ENCODE measurements at regions not wholly inside any gene's neighbourhood (a gene's known extent, or its start where the extent isn't known, plus 50 kb on each side); places are given as distances from the start of the nearest gene placed in this dataset.
"Not testable (repeated sequence)": the region's sequence is repeated elsewhere in the genome, so short reads cannot be mapped to it uniquely, and the experiment has no call there.

DNA sequence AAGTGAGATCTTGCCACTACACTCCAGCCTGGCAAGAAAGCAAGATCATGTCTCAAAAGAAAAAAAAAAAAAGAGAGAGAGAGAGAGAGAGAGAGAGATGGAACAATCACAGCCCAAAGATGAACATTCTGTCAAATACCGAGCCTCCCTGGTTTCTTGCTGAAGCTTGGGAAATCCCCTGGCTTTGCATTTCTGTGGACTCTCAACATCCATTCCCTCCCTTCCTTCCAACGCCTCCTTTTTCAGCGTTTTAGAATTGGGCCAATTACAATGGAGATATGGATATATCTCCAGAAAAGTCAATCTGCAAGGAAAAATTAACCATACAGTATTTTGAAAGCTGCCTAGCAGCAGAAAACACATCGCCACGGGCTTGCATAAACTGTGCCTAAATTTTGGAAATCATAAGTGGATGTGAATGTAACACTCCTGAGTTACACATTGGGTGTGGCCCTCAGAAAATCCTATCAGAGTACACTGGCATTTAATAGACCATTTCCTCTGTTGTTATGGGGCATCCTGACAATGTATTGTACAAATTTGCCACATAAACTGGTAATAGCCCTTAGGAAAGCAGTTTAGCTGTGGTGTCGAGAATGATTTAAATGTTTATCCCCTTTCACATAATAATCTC, 67.2 kb upstream of the PHLPP1 start:
- Histone ChIP-seq H3K4me3 (ENCODE audit: low read depth, low read length) (no peak overlapping the region), H3K9me3 (ENCODE audit: control insufficient read depth, insufficient read depth, low read length) (no peaks in the 10 kb centered on the region), H3K27ac (ENCODE audit: low read depth, low read length) (no peak overlapping the region), H3K27me3 (ENCODE audit: control insufficient read depth, insufficient read depth, low read length) (peaks cover 4% of the 10 kb centered on the region)
- TF ChIP-seq, protein P1, sequence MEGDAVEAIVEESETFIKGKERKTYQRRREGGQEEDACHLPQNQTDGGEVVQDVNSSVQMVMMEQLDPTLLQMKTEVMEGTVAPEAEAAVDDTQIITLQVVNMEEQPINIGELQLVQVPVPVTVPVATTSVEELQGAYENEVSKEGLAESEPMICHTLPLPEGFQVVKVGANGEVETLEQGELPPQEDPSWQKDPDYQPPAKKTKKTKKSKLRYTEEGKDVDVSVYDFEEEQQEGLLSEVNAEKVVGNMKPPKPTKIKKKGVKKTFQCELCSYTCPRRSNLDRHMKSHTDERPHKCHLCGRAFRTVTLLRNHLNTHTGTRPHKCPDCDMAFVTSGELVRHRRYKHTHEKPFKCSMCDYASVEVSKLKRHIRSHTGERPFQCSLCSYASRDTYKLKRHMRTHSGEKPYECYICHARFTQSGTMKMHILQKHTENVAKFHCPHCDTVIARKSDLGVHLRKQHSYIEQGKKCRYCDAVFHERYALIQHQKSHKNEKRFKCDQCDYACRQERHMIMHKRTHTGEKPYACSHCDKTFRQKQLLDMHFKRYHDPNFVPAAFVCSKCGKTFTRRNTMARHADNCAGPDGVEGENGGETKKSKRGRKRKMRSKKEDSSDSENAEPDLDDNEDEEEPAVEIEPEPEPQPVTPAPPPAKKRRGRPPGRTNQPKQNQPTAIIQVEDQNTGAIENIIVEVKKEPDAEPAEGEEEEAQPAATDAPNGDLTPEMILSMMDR (IDR thresholded peaks at IDR 0.05; ENCODE audit: low read depth, low read length): no peak
- POLR2A ChIA-PET: no interaction called here
- no peak for DNase-seq (ENCODE audit: low read depth, low spot score)
- CTCF ChIA-PET: interaction anchor here (0.6 to 0.7 kb wide), 2 partner anchors 62 to 65 kb away, joined by 3 to 6 read pairs; no protein-coding TSS in a partner anchor

DNA sequence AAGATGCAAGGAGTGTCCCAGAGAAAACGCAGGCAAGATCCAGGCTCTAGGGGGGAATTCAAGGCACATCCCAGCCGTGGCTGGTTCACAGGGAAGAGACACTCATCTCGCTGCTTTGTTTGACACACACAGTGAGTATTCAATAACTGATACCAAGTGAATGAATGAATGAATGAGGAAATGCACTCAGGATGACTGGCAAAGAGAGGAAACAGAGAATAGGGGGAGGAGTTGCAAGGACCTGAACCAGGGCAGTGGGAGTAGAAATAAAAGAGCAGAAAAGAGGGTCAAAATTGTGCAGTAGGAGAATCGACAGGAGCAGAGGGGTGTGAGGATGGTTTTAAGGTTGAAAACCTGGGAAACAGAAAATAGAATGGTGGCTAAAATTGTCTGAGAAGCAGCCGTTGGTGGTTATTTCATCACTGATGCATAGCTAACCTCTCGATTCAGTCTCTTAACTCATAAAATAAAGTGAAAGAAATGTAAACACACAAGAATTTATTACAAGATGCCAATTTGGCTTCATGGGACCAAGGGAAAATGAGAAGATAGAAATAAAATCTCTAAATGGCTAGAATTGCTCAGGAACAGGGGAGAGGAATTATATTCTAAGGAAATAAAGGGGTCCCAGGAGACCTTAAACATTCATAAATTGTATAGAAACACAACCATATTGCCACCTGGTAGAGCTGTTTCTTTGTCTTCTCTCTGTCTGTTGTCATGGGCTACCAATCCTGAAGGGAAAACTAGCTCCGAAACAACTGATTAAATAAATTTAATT, 63.9 kb upstream of the PHLPP1 start:
- TF ChIP-seq, protein P1 (IDR thresholded peaks at IDR 0.05; ENCODE audit: low read depth, low read length): no peak
- CTCF ChIA-PET: interaction anchor here (1.5 kb wide), 1 partner anchor 65 kb away, joined by 4 read pairs; no protein-coding TSS in a partner anchor

DNA sequence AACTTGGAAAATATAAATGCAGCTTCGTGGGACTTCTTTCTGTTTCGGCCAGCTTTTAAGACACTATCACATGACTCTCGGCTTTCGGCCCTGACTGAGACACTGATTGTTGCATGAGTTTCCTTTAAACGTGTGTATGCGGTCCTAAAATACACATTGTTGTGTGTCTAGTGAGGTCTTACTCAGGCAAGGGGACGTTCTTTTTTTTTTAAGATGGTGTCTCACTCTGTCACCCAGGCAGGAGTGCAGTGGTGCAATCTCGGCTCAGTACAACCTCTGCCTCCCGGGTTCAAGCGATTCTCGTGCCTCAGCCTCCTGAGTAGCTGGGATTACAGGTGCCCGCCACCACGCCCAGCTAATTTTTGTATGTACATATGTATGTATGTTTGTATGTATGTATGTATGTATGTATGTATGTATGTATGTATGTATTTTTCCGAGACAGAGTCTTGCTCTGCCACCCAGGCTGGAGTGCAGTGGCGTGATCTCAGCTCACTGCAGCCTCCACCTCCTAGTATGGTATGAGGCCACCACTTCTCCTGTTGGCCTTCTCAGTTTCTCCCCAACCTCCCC, 63.2 kb upstream of the PHLPP1 start:
- DNase-seq (ENCODE audit: low read depth, low spot score); H3K27me3 ChIP-seq (ENCODE audit: control insufficient read depth, insufficient read depth, low read length); H3K9me3 ChIP-seq (ENCODE audit: control insufficient read depth, insufficient read depth, low read length); H3K4me3 ChIP-seq (ENCODE audit: low read depth, low read length); H3K27ac ChIP-seq (ENCODE audit: low read depth, low read length); POLR2A ChIA-PET: not testable (repeated sequence)
- CTCF ChIA-PET: interaction anchor here (1.5 kb wide), 1 partner anchor 65 kb away, joined by 4 read pairs; no protein-coding TSS in a partner anchor

More for the DNA sequence above, 63.9 kb upstream of the PHLPP1 start:
- POLR2A ChIA-PET: no interaction called here
- no peak for DNase-seq (ENCODE audit: low read depth, low spot score)
- Histone ChIP-seq H3K27ac (ENCODE audit: low read depth, low read length) (no peak overlapping the region), H3K27me3 (ENCODE audit: control insufficient read depth, insufficient read depth, low read length) (peaks cover 4% of the 10 kb centered on the region), H3K4me3 (ENCODE audit: low read depth, low read length) (no peak overlapping the region), H3K9me3 (ENCODE audit: control insufficient read depth, insufficient read depth, low read length) (no peaks in the 10 kb centered on the region)

DNA sequence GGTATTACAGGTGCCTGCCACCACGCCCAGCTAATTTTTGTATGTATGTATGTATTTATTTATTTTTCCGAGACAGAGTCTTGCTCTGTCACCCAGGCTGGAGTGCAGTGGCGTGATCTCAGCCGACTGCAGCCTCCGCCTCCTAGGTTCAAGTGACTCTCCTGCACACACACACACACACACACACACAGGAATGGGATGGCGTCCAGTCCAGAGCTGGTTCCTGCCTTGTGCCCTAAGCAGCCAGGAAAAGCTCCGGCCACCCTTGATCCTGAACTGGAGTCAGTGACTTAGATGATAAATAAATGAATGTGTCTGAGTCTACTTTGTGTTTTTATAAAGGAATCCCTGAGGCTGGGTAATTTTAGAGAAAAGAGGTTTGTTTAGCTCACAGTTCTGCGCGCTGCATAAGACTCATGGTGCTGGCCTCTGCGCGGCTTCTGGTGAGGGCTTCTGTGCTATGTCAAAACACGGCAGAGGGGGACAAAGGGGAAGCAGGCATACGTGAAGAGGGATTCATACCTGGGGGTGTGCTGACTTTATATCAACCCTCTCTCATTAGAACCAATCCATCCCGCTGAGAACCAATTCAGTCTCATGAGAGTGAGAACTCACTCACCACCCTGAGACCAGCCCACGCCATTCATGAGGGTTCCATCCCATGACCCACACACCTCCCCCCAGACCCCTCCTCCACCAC, 59.7 kb upstream of the PHLPP1 start:
- Histone ChIP-seq H3K27ac (ENCODE audit: low read depth, low read length) (no peak overlapping the region), H3K9me3 (ENCODE audit: control insufficient read depth, insufficient read depth, low read length) (no peaks in the 10 kb centered on the region), H3K4me3 (ENCODE audit: low read depth, low read length) (no peak overlapping the region), H3K27me3 (ENCODE audit: control insufficient read depth, insufficient read depth, low read length) (no peaks in the 10 kb centered on the region)
- TF ChIP-seq, protein P1 (IDR thresholded peaks at IDR 0.05; ENCODE audit: low read depth, low read length): no peak
- POLR2A ChIA-PET: no interaction called here
- no peak for DNase-seq (ENCODE audit: low read depth, low spot score)
- CTCF ChIA-PET: no interaction called here

DNA sequence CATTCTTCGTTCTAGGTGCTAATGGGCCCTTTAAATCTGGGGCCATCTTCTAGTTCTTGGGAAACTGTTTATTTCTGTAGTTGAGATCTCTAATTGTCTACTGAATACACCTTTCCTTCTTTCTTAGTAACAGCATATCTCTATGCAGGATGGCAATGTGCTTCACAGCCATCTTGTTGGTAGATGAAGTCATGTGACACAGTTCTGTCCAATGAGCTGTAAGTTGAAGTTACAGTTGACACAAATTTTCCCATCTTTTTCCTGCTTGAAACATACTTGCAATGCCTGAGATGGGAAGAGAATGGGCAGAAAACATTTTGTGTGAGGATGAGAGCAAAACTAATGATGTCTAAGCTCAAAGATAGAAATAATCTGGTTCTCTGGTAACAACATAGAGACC, 57.3 kb upstream of the PHLPP1 start:
- H3K27me3 ChIP-seq (ENCODE audit: control insufficient read depth, insufficient read depth, low read length): no peaks in the 10 kb centered on the region
- ChIA-PET POLR2A (no interaction called here), CTCF (no interaction called here)
- TF ChIP-seq, protein P1 (IDR thresholded peaks at IDR 0.05; ENCODE audit: low read depth, low read length): no peak
- H3K9me3 ChIP-seq (ENCODE audit: control insufficient read depth, insufficient read depth, low read length): no peaks in the 10 kb centered on the region
- DNase-seq (ENCODE audit: low read depth, low spot score): no peak
- no peak overlapping the region for H3K27ac ChIP-seq (ENCODE audit: low read depth, low read length)
- no peak overlapping the region for H3K4me3 ChIP-seq (ENCODE audit: low read depth, low read length)
